ENCODE measurements at regions not wholly inside any gene's neighbourhood (a gene's known extent, or its start where the extent isn't known, plus 50 kb on each side); places are given as distances from the start of the nearest gene placed in this dataset.
A peak's percentile ranks its signal among the peaks of the same experiment; 100 is the strongest.

- BruUV-seq (replicated peaks), result no TSS peak
- intact Hi-C loops (cut with micrococcal nuclease; ENCODE audit: unreplicated experiment), result no loop called here
- CTCF ChIA-PET, result no interaction called here
Measured at GRCh38 chr15:69749797-69750196, 297.2 kb downstream of the RPLP1 start.

GRCh38 chr15:69750253-69750652, 297.6 kb downstream of the RPLP1 start:
- H3K4me1 ChIP-seq (ENCODE audit: control insufficient read depth, insufficient read depth, low read length), result no peaks in the 10 kb centered on the region
- H3K27ac ChIP-seq (ENCODE audit: low read length), result no peak overlapping the region
- no TSS peak for BruUV-seq (replicated peaks)
- no peak overlapping the region for H3K4me3 ChIP-seq (ENCODE audit: low read depth in 2 of 2, low read length in 2 of 2)
- peaks cover 2% of the 10 kb centered on the region; the same call in 1 of the 2 replicates for H3K9me3 ChIP-seq (ENCODE audit: control insufficient read depth, insufficient read depth, low read depth, low read length)
- CTCF ChIA-PET, result no interaction called here
- POLR2A ChIA-PET, result no interaction called here
- in situ Hi-C loops (cut with HindIII; ENCODE audit: low pct_unique_long_range_greater_than_20kb, low sequenced_read_pairs), result no loop called here
- intact Hi-C loops (cut with micrococcal nuclease; ENCODE audit: unreplicated experiment), result no loop called here
- no peak for ATAC-seq
- TF ChIP-seq SIN3A (IDR thresholded peaks at IDR 0.05; ENCODE audit: borderline replicate concordance, insufficient read depth, low read depth, low read length), result no peak
- no peak for TF ChIP-seq REST (IDR thresholded peaks at IDR 0.05; ENCODE audit: insufficient read depth in 1 of 2, low read depth in 2 of 2, low read length in 1 of 2)
- no peak for TF ChIP-seq CTCF (IDR thresholded peaks at IDR 0.05)
- TF ChIP-seq POLR2AphosphoS5 (IDR thresholded peaks at IDR 0.05; ENCODE audit: low read depth, low read length), result no peak
- no peak for TF ChIP-seq TCF7L2 (IDR thresholded peaks at IDR 0.05; ENCODE audit: low read depth, low read length)
- DNase-seq (ENCODE audit: low read depth, low spot score), result no peak
- no peaks in the 10 kb centered on the region for H3K27me3 ChIP-seq (ENCODE audit: control insufficient read depth, insufficient read depth, low read length)
- no peaks in the 10 kb centered on the region for H3K36me3 ChIP-seq (ENCODE audit: control insufficient read depth, insufficient read depth, low read length)

More at GRCh38 chr15:69749797-69750196, 297.2 kb downstream of the RPLP1 start:
- H3K36me3 ChIP-seq (ENCODE audit: control insufficient read depth, insufficient read depth, low read length), result no peaks in the 10 kb centered on the region
- POLR2A ChIA-PET, result interaction anchor here (0.7 kb wide), 1 partner anchor 8 kb away, joined by 3 read pairs; no protein-coding TSS in a partner anchor
- no peaks in the 10 kb centered on the region for H3K4me1 ChIP-seq (ENCODE audit: control insufficient read depth, insufficient read depth, low read length)
- in situ Hi-C loops (cut with HindIII; ENCODE audit: low pct_unique_long_range_greater_than_20kb, low sequenced_read_pairs), result no loop called here
- ATAC-seq, result 0 out of 2 replicates have a peak, but pooled peaks have one; percentile 56
- no peaks in the 10 kb centered on the region for H3K27me3 ChIP-seq (ENCODE audit: control insufficient read depth, insufficient read depth, low read length)
- DNase-seq (ENCODE audit: low read depth, low spot score), result no peak
- H3K9me3 ChIP-seq (ENCODE audit: control insufficient read depth, insufficient read depth, low read depth, low read length), result peaks cover 2% of the 10 kb centered on the region; the same call in 1 of the 2 replicates
- H3K4me3 ChIP-seq (ENCODE audit: low read depth in 2 of 2, low read length in 2 of 2), result no peak overlapping the region
- peak; percentile 45; the same call in 1 of the 2 replicates for TF ChIP-seq CTCF (IDR thresholded peaks at IDR 0.05)
- TF ChIP-seq SIN3A (IDR thresholded peaks at IDR 0.05; ENCODE audit: borderline replicate concordance, insufficient read depth, low read depth, low read length), result no peak
- no peak overlapping the region for H3K27ac ChIP-seq (ENCODE audit: low read length)
